ENCODE measurements at regions not wholly inside any gene's neighbourhood (a gene's known extent, or its start where the extent isn't known, plus 50 kb on each side); places are given as distances from the start of the nearest gene placed in this dataset.

- TF ChIP-seq, protein P1, sequence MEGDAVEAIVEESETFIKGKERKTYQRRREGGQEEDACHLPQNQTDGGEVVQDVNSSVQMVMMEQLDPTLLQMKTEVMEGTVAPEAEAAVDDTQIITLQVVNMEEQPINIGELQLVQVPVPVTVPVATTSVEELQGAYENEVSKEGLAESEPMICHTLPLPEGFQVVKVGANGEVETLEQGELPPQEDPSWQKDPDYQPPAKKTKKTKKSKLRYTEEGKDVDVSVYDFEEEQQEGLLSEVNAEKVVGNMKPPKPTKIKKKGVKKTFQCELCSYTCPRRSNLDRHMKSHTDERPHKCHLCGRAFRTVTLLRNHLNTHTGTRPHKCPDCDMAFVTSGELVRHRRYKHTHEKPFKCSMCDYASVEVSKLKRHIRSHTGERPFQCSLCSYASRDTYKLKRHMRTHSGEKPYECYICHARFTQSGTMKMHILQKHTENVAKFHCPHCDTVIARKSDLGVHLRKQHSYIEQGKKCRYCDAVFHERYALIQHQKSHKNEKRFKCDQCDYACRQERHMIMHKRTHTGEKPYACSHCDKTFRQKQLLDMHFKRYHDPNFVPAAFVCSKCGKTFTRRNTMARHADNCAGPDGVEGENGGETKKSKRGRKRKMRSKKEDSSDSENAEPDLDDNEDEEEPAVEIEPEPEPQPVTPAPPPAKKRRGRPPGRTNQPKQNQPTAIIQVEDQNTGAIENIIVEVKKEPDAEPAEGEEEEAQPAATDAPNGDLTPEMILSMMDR (IDR thresholded peaks at IDR 0.05; ENCODE audit: low read depth, low read length), result no peak
- TF ChIP-seq POLR2A (IDR thresholded peaks at IDR 0.05; ENCODE audit: extremely low read depth, insufficient read length) (no peak), MAX (IDR thresholded peaks at IDR 0.05; ENCODE audit: low read depth, low read length) (no peak)
Measured at GRCh38 chr3:20317616-20318015, 131.6 kb upstream of the SGO1 start.

Data from NB4 (cell line).